ENCODE measurements at regions not wholly inside any gene's neighbourhood (a gene's known extent, or its start where the extent isn't known, plus 50 kb on each side); places are given as distances from the start of the nearest gene placed in this dataset.
"Not testable (repeated sequence)": the region's sequence is repeated elsewhere in the genome, so short reads cannot be mapped to it uniquely, and the experiment has no call there.

- H3K36me3 ChIP-seq (ENCODE audit: low read depth); H3K4me2 ChIP-seq (ENCODE audit: unreplicated experiment); H3F3A ChIP-seq (ENCODE audit: insufficient read depth); H3K9me3 ChIP-seq (ENCODE audit: low read depth); H3K4me3 ChIP-seq; H3K27ac ChIP-seq; H3K79me2 ChIP-seq (ENCODE audit: insufficient read depth); H4K20me1 ChIP-seq (ENCODE audit: insufficient read depth); in situ Hi-C loops (cut with MboI); H3K27me3 ChIP-seq (replicated peaks; ENCODE audit: insufficient read depth); H3K9me2 ChIP-seq (ENCODE audit: insufficient read depth); DNase-seq; H3K4me1 ChIP-seq (ENCODE audit: insufficient read depth); H2AFZ ChIP-seq; H3K9ac ChIP-seq: not testable (repeated sequence)
- WGBS, 2 experiments (ENCODE audit: low coverage in 1 of 2, low lambda C conversion rate in 2 of 2, missing lambda C conversion rate in 2 of 2): 79 to 83% methylated on average over 8 of the region's 8 CpGs
These were observed 1109.2 kb upstream of the TMEM132C start for GRCh38 chr12:127157501-127158366.

- no peaks in the 10 kb centered on the region for H4K20me1 ChIP-seq (ENCODE audit: insufficient read depth)
- no peak overlapping the region for H3K4me2 ChIP-seq (ENCODE audit: unreplicated experiment)
- 95 to 97% methylated on average over 4 of the region's 4 CpGs for WGBS, 2 experiments (ENCODE audit: low coverage in 1 of 2, low lambda C conversion rate in 2 of 2, missing lambda C conversion rate in 2 of 2)
- H3K9me2 ChIP-seq (ENCODE audit: insufficient read depth): no peaks in the 10 kb centered on the region
- in situ Hi-C loops (cut with MboI): no loop called here
- H3K4me3 ChIP-seq: no peak overlapping the region
- H3K9ac ChIP-seq: no peak overlapping the region
- no peaks in the 10 kb centered on the region for H3K9me3 ChIP-seq (ENCODE audit: low read depth)
- no peaks in the 10 kb centered on the region for H3K36me3 ChIP-seq (ENCODE audit: low read depth)
- TF ChIP-seq EZH2phosphoT487 (IDR thresholded peaks at IDR 0.05; ENCODE audit: insufficient read depth, low read depth) (no peak), EZH2 (IDR thresholded peaks at IDR 0.05; ENCODE audit: insufficient read depth, poor library complexity, severe bottlenecking) (no peak)
- H3K4me1 ChIP-seq (ENCODE audit: insufficient read depth): peaks cover 10% of the 10 kb centered on the region
- H2AFZ ChIP-seq: no peak overlapping the region
- H3F3A ChIP-seq (ENCODE audit: insufficient read depth): 0 out of 2 replicates have a peak, but pooled peaks cover 5% of the 10 kb centered on the region
- no peaks in the 10 kb centered on the region for H3K27me3 ChIP-seq (replicated peaks; ENCODE audit: insufficient read depth)
- DNase-seq: no peak
- H3K27ac ChIP-seq: no peak overlapping the region
- H3K79me2 ChIP-seq (ENCODE audit: insufficient read depth): no peaks in the 10 kb centered on the region
These were observed 1108.4 kb upstream of the TMEM132C start for GRCh38 chr12:127158385-127159061.

- Histone ChIP-seq H4K20me1 (ENCODE audit: insufficient read depth) (no peaks in the 10 kb centered on the region), H3K9ac (no peak overlapping the region), H3F3A (ENCODE audit: insufficient read depth) (peaks cover 18% of the 10 kb centered on the region; the same call in 1 of the 2 replicates), H3K27ac (no peak overlapping the region), H3K79me2 (ENCODE audit: insufficient read depth) (no peaks in the 10 kb centered on the region), H3K9me2 (ENCODE audit: insufficient read depth) (no peaks in the 10 kb centered on the region), H3K4me3 (no peak overlapping the region), H3K36me3 (ENCODE audit: low read depth) (no peaks in the 10 kb centered on the region), H3K4me2 (ENCODE audit: unreplicated experiment) (no peak overlapping the region), H3K27me3 (replicated peaks; ENCODE audit: insufficient read depth) (no peaks in the 10 kb centered on the region), H3K9me3 (ENCODE audit: low read depth) (no peaks in the 10 kb centered on the region), H2AFZ (no peak overlapping the region), H3K4me1 (ENCODE audit: insufficient read depth) (peaks cover 14% of the 10 kb centered on the region)
- in situ Hi-C loops (cut with MboI): no loop called here
- TF ChIP-seq EZH2phosphoT487 (IDR thresholded peaks at IDR 0.05; ENCODE audit: insufficient read depth, low read depth) (no peak), EZH2 (IDR thresholded peaks at IDR 0.05; ENCODE audit: insufficient read depth, poor library complexity, severe bottlenecking) (no peak)
- WGBS, 2 experiments (ENCODE audit: low coverage in 1 of 2, low lambda C conversion rate in 2 of 2, missing lambda C conversion rate in 2 of 2): 94 to 97% methylated on average over 2 of the region's 2 CpGs
- no peak for DNase-seq
These were observed 1105.5 kb upstream of the TMEM132C start for GRCh38 chr12:127161466-127161865.

- Histone ChIP-seq H3K27ac (no peak overlapping the region), H3K27me3 (replicated peaks; ENCODE audit: insufficient read depth) (no peaks in the 10 kb centered on the region), H2AFZ (no peak overlapping the region), H3K9ac (no peak overlapping the region), H3K4me3 (no peak overlapping the region), H3K36me3 (ENCODE audit: low read depth) (no peaks in the 10 kb centered on the region), H3K9me2 (ENCODE audit: insufficient read depth) (no peaks in the 10 kb centered on the region), H3K4me1 (ENCODE audit: insufficient read depth) (peaks cover 14% of the 10 kb centered on the region), H3K79me2 (ENCODE audit: insufficient read depth) (no peaks in the 10 kb centered on the region), H4K20me1 (ENCODE audit: insufficient read depth) (no peaks in the 10 kb centered on the region), H3F3A (ENCODE audit: insufficient read depth) (peaks cover 18% of the 10 kb centered on the region; the same call in 1 of the 2 replicates), H3K4me2 (ENCODE audit: unreplicated experiment) (no peak overlapping the region), H3K9me3 (ENCODE audit: low read depth) (no peaks in the 10 kb centered on the region)
- TF ChIP-seq EZH2 (IDR thresholded peaks at IDR 0.05; ENCODE audit: insufficient read depth, poor library complexity, severe bottlenecking) (no peak), EZH2phosphoT487 (IDR thresholded peaks at IDR 0.05; ENCODE audit: insufficient read depth, low read depth) (no peak)
- DNase-seq: no peak
- in situ Hi-C loops (cut with MboI): no loop called here
- 90 to 95% methylated on average over 2 of the region's 2 CpGs for WGBS, 2 experiments (ENCODE audit: low coverage in 1 of 2, low lambda C conversion rate in 2 of 2, missing lambda C conversion rate in 2 of 2)
These were observed 1104.7 kb upstream of the TMEM132C start for GRCh38 chr12:127162307-127162706.

All from GM23248 (cell line).